ENCODE measurements at regions not wholly inside any gene's neighbourhood (a gene's known extent, or its start where the extent isn't known, plus 50 kb on each side); places are given as distances from the start of the nearest gene placed in this dataset.
A peak's percentile ranks its signal among the peaks of the same experiment; 100 is the strongest.

DNA sequence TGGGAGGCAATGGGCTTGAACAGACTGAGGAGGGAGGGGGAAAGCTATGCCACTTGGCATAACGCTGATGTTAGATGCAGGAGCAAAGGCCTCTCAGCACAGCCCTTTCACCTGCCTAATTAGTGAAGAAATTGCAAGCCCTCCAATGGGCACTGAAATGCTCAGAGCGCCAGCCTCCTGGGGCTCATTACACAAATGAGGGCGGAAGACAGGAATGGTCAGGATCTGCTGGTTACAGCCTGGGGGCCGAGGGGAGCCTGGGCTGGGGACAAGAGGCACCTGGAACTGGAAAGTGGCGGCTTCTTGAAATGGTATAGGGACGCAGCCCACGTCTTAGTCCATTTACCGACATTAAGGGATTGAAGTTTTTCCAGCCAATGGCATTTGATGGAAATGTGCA lies 50.2 kb upstream of the PLET1 start:
- H3K27me3 ChIP-seq (ENCODE audit: control insufficient read depth, insufficient read depth, low read length): no peaks in the 10 kb centered on the region
- DNase-seq (ENCODE audit: low read depth) (no peak), FAIRE-seq (no peak)
- TF ChIP-seq, protein P1, sequence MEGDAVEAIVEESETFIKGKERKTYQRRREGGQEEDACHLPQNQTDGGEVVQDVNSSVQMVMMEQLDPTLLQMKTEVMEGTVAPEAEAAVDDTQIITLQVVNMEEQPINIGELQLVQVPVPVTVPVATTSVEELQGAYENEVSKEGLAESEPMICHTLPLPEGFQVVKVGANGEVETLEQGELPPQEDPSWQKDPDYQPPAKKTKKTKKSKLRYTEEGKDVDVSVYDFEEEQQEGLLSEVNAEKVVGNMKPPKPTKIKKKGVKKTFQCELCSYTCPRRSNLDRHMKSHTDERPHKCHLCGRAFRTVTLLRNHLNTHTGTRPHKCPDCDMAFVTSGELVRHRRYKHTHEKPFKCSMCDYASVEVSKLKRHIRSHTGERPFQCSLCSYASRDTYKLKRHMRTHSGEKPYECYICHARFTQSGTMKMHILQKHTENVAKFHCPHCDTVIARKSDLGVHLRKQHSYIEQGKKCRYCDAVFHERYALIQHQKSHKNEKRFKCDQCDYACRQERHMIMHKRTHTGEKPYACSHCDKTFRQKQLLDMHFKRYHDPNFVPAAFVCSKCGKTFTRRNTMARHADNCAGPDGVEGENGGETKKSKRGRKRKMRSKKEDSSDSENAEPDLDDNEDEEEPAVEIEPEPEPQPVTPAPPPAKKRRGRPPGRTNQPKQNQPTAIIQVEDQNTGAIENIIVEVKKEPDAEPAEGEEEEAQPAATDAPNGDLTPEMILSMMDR (IDR thresholded peaks at IDR 0.05; ENCODE audit: insufficient read depth, low read length, severe bottlenecking): no peak
- H3K36me3 ChIP-seq (ENCODE audit: control insufficient read depth, insufficient read depth, low read length): no peaks in the 10 kb centered on the region
- H3K4me3 ChIP-seq (ENCODE audit: low read depth, low read length): no peak overlapping the region

DNA sequence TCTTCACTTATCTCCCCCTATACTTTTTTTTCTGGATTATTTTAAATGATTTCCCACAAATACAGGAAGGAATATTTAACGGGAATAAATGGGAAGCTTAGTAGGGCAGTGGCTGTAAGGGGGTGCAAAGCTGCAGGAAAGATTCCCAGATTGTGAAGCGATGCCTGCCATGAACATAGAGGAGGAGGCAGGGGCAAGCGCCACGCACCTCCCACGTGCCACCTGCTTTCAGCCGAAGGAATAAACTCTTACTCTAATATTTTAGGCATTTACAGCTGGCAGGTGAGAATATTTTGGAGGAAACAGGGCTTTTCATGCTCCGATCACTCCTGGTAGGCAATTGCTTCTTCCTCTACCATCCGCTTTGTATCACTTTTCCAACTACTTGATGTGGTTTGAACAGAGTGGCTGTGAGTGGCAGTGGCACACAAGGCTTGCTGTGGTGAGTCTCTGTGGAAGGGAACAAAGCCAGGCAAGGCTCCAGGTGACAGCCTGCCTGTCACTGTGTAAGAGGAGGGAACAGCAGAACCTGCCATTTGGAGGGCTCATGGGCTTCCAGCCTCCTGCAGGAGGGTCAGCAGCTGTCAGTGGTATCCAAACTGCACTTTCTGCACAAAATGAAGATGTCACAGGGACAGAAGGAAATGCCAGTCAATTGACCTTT lies 54.5 kb upstream of the PLET1 start:
- DNase-seq (ENCODE audit: low read depth): no peak
- Histone ChIP-seq H3K36me3 (ENCODE audit: control insufficient read depth, insufficient read depth, low read length) (no peaks in the 10 kb centered on the region), H3K27me3 (ENCODE audit: control insufficient read depth, insufficient read depth, low read length) (no peaks in the 10 kb centered on the region), H3K4me3 (ENCODE audit: low read depth, low read length) (no peak overlapping the region)
- FAIRE-seq: no peak
- TF ChIP-seq, protein P1 (IDR thresholded peaks at IDR 0.05; ENCODE audit: insufficient read depth, low read length, severe bottlenecking): no peak

DNA sequence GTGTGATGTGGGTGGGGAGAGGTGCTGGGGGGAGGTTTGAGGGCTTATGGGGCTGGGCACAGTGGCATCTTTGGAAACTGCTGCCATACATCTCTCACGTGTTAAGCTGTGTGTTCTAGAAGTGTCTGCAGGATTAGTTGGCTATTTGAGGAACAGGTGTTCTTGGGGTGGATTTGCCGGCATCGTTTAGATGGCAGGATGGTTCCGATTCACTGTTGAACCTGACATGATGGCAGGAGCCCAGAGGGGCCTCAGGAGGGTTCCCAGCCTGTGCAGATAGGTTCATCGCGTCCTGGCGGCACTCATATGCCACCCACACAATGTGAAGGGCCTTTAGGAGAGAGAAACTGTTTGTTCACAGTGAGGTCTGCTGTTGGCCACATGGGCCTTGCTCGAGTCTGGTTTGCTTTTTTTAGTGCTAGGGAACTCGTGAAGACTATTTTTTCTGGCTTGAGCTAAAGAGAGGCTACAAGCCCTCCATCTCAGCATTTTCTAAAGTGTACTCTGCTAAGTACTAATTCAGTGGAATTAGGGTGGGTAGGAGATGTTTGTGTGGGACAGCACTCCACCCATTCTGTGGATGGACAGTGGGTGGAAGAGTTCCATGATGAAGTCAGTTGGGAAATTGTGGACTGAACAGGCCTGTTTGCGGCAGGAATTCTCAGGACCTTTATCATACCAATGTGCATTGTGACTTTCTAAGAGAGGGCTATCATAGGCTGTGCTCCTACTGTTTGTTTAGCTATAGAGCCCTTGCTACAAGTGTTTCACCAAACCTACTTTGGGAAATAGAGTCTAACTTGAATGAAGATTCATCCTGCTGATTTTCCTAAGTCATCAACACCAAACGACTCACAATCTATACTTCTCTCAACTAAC lies 55.4 kb upstream of the PLET1 start:
- H3K4me3 ChIP-seq (ENCODE audit: low read depth, low read length): no peak overlapping the region
- no peak for FAIRE-seq
- no peaks in the 10 kb centered on the region for H3K36me3 ChIP-seq (ENCODE audit: control insufficient read depth, insufficient read depth, low read length)
- no peaks in the 10 kb centered on the region for H3K27me3 ChIP-seq (ENCODE audit: control insufficient read depth, insufficient read depth, low read length)
- TF ChIP-seq, protein P1 (IDR thresholded peaks at IDR 0.05; ENCODE audit: insufficient read depth, low read length, severe bottlenecking): no peak
- no peak for DNase-seq (ENCODE audit: low read depth)

DNA sequence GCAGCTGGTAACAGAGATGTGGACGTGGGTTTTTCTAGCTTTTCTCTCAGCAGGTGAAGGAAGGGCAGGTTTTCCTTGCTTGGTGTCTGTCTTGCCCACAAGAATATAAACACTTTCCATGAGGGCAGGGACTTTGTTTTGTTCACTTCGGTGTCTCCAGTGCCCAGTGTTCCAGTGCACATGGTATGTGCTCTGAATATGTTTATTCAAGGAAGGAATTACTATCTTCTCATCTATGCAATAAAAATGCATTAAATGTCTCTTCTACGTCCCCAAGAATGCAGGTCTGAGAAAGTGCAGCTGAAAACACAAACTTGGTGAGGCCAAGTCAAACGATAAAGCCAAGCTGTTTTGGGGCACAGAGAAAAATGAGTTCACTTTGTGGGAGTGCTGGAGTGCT lies 56.3 kb upstream of the PLET1 start:
- no peaks in the 10 kb centered on the region for H3K27me3 ChIP-seq (ENCODE audit: control insufficient read depth, insufficient read depth, low read length)
- H3K36me3 ChIP-seq (ENCODE audit: control insufficient read depth, insufficient read depth, low read length): no peaks in the 10 kb centered on the region
- no peak for DNase-seq (ENCODE audit: low read depth)
- FAIRE-seq: no peak
- no peak overlapping the region for H3K4me3 ChIP-seq (ENCODE audit: low read depth, low read length)
- TF ChIP-seq, protein P1 (IDR thresholded peaks at IDR 0.05; ENCODE audit: insufficient read depth, low read length, severe bottlenecking): no peak

DNA sequence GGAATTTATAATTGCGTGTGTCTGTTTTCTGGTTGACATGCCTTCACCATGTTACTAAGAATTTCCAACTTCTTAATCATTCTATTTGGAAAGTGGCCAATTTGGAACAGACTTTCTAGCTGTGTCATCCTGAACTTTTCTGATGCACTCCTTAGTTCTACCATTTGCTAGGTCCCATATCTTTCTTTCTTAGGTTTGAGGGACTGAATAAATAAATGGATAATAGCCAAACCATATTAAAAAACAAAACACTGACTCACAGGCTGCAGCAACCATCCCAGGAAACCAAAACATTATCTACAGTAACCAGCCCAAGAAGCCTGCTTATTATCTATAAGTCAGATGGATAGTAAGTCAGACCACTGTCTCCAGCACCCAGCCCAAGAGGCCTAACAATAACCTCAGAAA lies 57.5 kb upstream of the PLET1 start:
- Histone ChIP-seq H3K4me3 (ENCODE audit: low read depth, low read length) (no peak overlapping the region), H3K27me3 (ENCODE audit: control insufficient read depth, insufficient read depth, low read length) (no peaks in the 10 kb centered on the region), H3K36me3 (ENCODE audit: control insufficient read depth, insufficient read depth, low read length) (no peaks in the 10 kb centered on the region)
- DNase-seq (ENCODE audit: low read depth) (peak; percentile 96), FAIRE-seq (no peak)
- TF ChIP-seq, protein P1 (IDR thresholded peaks at IDR 0.05; ENCODE audit: insufficient read depth, low read length, severe bottlenecking): no peak

Measured in bronchial epithelial cell (primary cell).